HG02938 (cell line): ENCODE measurements at regions not wholly inside any gene's neighbourhood (a gene's known extent, or its start where the extent isn't known, plus 50 kb on each side); places are given as distances from the start of the nearest gene placed in this dataset.

ENCODE experiments used
- ATAC-seq: cut with Tn5 transposase; IDR thresholded peaks from one replicate; pipeline ENCODE4 v1.9.1; 2021; ENCODE audit warnings: mild to moderate bottlenecking, moderate library complexity; ENCODE audit not compliant: unreplicated experiment

GRCh38 chr5:155886311-155887031 lies 440.5 kb upstream of the SGCD start:
- no peak for ATAC-seq

- no peak for ATAC-seq
These were observed 431.5 kb upstream of the SGCD start for GRCh38 chr5:155895484-155895883.

- ATAC-seq: no peak
These were observed 429.2 kb upstream of the SGCD start for GRCh38 chr5:155897761-155898160.

GRCh38 chr5:155898284-155898683 lies 428.7 kb upstream of the SGCD start:
- no peak for ATAC-seq

- no peak for ATAC-seq
These were observed 423.2 kb upstream of the SGCD start for GRCh38 chr5:155903791-155904190.

GRCh38 chr5:155905364-155905763 lies 421.6 kb upstream of the SGCD start:
- no peak for ATAC-seq

- no peak for ATAC-seq
These were observed 420.9 kb upstream of the SGCD start for GRCh38 chr5:155906046-155906445.

- ATAC-seq: no peak
These were observed 418.4 kb upstream of the SGCD start for GRCh38 chr5:155908543-155908942.

GRCh38 chr5:155912291-155912690 lies 414.7 kb upstream of the SGCD start:
- no peak for ATAC-seq

- ATAC-seq: no peak
These were observed 412.2 kb upstream of the SGCD start for GRCh38 chr5:155914766-155915165.

- ATAC-seq: no peak
These were observed 411.4 kb upstream of the SGCD start for GRCh38 chr5:155915601-155916000.

- no peak for ATAC-seq
These were observed 407.8 kb upstream of the SGCD start for GRCh38 chr5:155919126-155919525.

- ATAC-seq: no peak
These were observed 407.2 kb upstream of the SGCD start for GRCh38 chr5:155919725-155920124.

GRCh38 chr5:155921621-155922020 lies 405.3 kb upstream of the SGCD start:
- ATAC-seq: no peak

GRCh38 chr5:155923784-155924183 lies 403.2 kb upstream of the SGCD start:
- ATAC-seq: no peak

- ATAC-seq: no peak
These were observed 400.9 kb upstream of the SGCD start for GRCh38 chr5:155926031-155926430.

- ATAC-seq: no peak
These were observed 400.2 kb upstream of the SGCD start for GRCh38 chr5:155926766-155927165.

GRCh38 chr5:155929112-155929511 lies 397.9 kb upstream of the SGCD start:
- ATAC-seq: no peak

- ATAC-seq: no peak
These were observed 392.0 kb upstream of the SGCD start for GRCh38 chr5:155934964-155935363.

GRCh38 chr5:155935723-155936122 lies 391.2 kb upstream of the SGCD start:
- ATAC-seq: no peak

- no peak for ATAC-seq
These were observed 390.2 kb upstream of the SGCD start for GRCh38 chr5:155936520-155937406.

GRCh38 chr5:155938051-155938450 lies 388.9 kb upstream of the SGCD start:
- ATAC-seq: no peak
